Activated T-helper 1 cell treated with anti-CD3 and anti-CD28 coated beads, Interleukin-2, amount 50 U/mL, for 16 hours (primary cell): ENCODE measurements at regions not wholly inside any gene's neighbourhood (a gene's known extent, or its start where the extent isn't known, plus 50 kb on each side); places are given as distances from the start of the nearest gene placed in this dataset.
"Not testable (repeated sequence)": the region's sequence is repeated elsewhere in the genome, so short reads cannot be mapped to it uniquely, and the experiment has no call there.

Source experiments
- DNase-seq, 2 donors: peaks; one replicate each; pipeline ENCODE4 v3.0.0-alpha.2; 2020; ENCODE audit warnings: low read depth in 1 of 2, low spot score in 1 of 2

DNA sequence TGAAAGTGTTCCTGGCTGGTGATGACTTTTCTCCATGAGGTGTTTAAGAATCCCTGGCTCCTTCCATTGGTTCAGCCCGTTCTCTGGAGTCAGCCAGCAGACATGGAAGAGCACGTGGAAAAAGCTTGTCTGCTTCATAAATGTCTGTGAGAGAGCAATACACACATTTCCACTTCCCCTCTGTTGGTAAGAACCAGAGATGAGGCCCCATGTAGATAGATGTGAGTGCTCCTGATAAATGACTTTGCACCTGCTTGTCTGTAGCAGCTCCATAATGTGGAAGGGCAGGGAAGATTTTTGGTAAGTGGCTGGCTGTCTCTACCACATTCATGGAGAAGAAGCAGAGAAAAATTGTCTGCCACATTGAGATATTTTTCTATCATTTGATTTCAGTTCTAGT is 325.8 kb downstream of the LMO7 start:
- DNase-seq: no peak

DNA sequence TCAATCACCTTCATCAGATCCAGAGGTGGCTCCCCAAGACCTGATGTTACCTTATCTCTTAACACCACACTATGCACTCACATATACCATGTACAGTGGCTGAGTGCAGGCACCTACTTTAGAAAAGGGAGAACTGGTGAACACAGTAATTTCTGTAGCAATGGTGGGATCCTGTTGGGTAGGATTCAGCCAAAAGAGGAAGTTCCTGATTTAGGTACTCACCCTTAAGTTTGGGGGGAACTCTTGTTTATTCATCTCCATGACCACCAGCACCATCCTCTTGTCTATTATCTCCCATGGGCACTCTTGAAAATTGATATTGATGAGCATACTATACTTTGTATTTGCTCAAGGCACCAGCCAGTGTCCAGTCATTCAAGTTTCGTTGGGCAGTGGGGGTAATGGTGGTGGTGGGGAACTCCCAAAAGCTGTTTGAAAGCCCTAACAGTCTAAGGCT is 324.4 kb downstream of the LMO7 start:
- no peak for DNase-seq

DNA sequence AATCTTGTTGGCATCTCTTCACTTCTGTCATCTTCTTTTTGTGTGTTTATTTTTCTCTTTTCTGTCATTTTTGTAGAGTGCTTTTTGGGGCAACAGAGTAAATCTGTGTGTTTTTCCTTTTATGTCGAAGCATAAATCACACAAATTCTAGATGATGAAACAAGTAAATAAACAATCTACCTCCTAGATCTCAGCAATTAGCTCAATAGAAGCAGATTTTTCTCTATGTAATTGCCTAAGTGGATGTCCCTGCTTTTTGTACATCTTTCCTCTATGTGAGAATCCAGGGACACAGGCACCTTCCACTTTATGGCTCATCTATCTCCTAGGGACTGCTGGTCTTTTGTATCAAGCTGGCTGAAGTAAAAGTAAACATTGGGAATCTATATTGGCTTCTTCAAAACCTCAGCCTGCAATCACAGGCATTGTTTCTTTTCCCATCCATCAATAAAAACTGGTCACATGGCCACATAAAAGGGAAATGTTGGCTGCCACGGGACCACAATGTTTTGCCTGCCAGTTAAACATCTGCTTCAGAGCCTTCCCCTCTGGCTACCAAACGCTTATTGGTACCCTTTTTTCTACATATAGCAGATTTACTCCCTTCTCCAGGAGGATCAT is 323.8 kb downstream of the LMO7 start:
- DNase-seq: no peak

DNA sequence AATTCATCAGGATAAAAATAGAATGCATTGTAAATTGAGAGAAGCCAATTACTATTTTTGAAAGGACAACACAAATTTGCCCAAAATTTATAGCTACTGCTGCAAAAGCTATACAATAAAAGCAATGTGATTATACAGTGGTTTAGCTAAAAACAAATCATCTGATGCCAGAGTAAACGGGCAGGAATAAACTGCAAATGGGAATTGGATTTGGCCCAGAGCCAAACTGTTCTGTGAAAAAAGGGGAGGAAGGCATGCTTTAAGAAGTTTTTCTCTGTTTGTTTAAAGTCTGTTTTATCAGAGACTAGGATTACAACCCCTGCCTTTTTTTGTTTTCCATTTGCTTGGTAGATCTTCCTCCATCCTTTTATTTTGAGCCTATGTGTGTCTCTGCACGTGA is 317.5 kb downstream of the LMO7 start:
- DNase-seq: not testable (repeated sequence)

DNA sequence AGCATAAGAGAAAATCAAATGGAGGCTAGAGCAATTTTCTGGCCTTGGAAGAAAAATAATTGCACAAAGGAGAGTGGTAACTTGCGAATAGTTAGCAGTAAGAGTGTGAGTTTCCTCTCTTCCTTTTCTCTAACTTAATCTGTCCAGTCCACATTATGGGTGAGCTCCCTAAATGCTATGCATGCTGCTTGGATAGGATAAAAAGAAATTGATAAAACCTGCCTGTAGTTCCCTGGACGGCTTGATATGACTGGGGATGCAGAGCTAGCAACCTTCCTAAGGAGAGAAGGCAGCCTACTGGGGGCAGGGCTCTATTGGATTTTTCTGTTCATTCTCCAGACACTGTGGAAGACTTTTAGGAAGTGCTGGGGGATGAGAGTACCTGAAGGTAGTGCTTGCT is 311.3 kb downstream of the LMO7 start:
- DNase-seq: no peak

DNA sequence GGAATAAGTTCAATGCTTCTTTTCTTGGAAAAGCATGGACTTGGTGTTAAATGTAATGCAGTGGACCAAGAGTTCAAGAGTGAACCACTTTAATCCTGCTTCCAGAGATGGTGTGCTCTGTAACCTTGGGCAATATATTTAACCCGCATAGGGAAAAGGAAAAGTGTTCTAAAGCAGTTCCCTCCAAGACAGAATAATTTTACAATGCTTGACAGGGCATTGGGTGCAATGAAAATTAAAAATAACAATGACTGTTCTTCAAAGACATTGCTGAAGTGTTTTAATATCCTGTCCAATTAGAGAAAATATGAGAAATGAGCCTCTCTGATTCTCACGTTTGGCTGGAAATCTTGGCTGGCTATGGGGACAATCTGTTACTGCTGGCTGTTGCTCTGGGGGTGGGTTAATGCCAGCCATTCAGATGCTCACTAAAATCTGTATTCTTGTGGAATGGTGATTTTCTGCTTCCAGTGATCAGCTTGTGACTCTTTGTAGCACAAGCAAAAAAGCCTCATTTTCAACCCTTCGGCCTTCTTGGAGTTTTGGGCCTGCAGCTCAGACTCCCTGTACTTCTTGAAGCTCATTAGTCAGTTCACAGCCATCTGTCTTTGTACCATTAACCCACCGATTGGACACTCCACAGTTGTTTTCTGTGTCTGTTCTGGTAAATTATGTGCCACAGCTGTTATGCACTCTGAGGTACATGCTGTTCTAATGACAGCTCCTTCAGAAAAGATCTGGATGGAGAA is 310.6 kb downstream of the LMO7 start:
- DNase-seq: no peak

DNA sequence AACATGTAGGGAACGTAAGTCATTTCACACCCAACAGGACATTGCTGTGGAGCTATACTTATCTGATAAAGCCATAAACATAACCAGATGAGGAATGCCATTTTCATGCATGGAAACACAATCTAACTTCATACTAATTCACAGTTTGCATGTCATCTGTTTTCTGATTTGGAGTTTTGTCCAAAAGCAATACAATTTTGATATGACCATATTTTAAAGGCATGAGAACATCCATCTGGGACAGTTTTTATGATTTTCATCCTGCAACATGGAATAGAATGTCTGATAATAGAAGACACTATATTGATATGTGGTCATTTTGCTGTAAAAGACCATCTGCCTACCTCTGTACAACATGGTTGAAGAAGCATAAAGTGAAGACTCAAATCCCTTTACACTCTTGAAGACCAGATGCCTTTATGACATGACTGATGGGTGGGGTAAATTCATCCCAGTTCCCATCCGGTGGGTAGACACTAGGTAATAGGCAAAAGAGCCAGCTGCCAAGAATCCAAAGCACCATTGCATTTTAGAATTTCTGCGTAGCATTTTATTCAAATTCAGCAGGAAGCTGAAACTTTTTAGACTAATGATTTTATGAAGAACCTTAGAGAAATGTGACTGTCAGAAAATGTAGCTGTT is 309.8 kb downstream of the LMO7 start:
- no peak for DNase-seq

DNA sequence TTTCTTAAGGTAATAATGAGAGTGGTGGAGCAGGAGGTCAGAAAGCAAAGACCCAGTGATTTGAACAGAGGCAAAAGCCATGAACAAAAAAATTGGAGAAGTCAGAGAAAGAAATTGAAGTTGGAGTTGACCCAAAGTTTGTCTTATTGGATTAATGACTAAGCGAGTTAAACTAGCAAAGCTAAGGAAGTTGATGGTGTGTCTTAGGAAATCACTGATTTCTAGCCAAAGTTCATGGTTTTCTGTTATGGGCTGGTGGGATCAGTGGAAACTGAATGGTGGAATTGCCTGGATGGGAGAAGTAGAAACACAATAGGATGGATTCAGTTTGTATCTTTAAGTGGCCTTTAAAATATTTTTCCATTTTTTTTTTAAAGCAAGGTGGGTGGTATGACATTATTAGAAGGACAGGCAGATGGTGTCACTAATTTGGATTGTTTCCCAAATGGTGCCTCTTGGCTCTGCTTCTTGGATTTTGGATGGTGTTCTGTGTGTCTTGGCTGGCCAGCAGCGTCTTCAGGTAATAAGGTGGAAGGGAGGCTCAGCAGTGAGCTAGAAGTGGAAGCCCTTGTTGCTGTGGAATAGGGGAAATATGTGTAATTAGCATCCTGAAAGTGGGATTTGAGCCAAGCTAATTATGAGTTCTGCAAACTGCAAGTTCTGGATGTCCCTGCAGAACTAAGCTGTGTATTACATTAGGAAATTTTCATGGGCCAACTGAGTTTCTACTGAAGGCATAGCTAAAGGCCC is 302.9 kb downstream of the LMO7 start:
- DNase-seq: no peak

DNA sequence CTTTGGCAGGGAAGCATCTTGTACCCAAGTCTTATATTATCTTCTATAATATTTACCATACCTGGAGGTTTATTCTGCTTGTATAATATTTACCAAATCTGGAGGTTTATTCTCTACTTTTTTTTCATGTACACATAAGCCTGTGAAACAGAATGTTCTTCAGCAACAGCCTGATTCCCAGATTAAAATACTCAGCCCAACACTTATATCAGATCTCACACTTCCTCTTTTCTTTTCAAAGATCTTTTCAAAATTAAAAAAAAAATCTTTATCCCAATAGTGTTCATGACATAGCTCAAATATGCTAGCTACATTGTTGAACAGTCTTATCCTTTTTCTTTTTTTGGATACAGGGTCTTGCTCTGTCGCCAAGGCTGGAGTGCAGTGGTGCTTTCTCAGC is 300.7 kb downstream of the LMO7 start:
- DNase-seq: no peak

DNA sequence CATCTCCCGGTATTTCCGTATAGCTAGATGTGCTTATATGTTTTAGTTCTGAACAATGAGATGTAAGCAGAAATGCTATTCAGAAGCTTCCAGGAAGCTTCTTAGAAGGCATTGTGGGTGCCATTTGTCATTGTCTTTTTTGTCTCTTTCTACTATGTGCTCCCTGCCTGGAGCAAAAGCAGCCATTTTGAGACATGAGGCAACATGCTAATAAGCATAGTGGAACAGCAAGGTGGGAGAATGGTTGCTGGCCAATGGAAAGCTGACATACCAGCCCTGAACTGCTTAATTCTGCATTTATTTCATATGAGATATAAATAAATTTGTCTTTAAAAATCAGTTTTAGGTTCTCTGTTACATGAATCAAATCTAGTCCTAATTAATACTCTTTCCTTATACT is 299.7 kb downstream of the LMO7 start:
- no peak for DNase-seq

DNA sequence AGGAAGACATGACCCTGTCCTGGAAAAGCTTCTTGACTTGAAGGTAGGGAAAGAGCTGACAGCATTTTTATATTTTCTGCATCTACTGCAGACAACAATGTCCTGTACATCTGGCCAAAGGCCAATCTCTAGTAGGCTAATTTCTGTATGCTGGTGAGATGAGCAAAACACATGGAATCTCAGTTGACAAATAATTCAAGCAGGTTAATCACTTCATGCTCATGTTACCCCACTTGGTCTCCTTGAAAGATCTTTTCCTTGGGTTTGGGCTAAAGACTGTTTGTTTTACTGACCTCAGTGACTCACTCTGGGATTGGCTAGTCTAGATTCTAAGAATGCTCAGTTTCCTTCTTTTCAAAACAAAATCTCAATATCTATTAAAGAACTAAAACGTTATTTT is 298.8 kb downstream of the LMO7 start:
- no peak for DNase-seq

DNA sequence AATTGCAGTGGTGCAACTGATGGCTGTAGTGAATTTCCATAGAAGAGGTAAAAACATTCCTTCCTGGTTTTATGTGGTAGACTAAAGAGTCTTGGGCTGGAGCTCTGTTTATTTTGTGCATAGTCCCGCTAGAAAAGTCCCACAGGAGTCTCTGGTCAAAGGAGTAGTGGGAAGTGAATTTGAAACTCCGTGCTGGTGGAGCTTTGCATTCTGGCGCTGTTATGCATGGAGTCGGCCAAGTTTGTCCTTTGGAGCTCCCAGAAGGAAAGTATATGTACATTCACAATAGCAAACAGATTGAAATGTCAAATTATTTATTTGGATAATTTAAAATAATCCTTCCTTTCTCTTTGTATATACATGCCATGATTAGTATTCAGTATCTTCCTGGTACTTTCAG is 296.5 kb downstream of the LMO7 start:
- no peak for DNase-seq

DNA sequence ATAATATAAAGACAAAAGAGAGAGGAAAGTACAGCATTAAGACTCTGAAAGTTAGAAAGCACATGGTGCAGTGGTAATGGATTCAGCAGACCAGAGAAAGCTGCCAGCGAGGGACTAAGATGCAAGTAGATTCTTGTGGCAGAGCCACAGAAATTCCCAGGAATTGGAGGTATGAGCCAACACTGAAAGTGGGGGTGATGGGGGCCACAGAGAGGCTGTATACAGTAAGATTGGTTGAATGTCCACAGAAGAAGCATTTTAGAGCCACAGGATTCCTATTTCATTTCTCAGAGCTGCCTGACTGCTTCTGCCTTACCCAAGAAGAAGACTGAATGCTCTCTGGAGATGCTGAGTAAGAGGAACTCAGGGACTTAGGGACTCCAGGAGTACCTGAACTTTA is 295.0 kb downstream of the LMO7 start:
- DNase-seq: no peak

DNA sequence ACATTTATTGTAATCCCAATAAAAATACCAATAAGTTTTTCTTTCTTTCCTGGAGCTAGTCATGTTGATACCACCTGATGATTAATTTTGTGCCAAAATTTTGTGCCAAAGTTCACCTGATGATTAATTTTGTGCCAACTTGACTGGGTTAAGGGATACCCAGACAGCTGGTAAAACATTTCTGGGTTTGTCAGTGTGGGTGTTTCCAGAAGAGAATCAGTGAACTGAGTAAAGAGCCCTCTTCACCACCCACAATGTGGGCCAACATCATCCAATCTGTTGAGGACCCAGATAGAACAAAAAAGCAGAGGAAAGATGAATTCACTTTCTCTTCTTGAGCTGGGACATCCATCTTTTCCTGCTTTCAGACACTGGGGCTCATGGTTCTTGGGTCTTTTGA is 292.9 kb downstream of the LMO7 start:
- no peak for DNase-seq

DNA sequence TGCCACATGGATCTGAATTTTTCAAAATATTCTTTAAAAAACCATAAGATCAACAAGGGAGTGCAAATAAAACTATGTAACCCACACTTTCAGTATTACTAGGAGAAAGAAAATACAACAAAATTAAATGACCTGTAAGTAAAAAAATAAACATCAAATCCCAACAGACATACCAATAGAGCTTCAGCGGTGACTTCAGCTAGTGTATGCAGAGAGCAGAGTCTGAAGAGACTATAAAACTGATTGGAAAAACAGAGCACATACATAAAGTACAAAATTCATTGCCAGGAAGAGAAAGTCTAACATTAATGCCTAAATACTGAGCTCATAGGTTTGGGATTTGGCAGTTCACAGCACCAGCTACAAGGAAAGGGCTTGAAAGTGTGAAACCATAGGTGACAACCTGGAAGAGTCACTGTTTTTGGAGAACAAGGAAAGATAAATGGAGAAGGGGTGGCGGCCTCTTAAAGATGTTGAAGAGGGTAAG is 291.1 kb downstream of the LMO7 start:
- no peak for DNase-seq

DNA sequence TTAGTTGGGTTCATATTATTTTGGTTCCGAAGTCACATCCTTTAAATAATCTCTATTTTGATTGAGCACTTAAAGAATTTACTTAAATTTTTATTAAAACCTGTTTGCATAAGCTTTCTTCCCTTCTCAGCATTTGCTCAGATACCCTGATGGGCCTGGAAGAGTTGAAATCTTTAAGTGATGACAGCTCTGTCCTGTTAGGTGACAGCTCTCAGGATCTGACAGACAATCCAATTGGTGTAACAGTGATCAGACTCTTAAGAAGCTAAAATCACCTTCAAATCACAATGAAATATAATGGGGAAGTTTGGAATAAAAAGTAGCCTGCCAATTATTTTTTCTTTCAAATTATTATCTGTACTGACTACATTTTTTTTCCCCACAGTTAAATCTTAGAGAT is 284.4 kb downstream of the LMO7 start:
- no peak for DNase-seq

DNA sequence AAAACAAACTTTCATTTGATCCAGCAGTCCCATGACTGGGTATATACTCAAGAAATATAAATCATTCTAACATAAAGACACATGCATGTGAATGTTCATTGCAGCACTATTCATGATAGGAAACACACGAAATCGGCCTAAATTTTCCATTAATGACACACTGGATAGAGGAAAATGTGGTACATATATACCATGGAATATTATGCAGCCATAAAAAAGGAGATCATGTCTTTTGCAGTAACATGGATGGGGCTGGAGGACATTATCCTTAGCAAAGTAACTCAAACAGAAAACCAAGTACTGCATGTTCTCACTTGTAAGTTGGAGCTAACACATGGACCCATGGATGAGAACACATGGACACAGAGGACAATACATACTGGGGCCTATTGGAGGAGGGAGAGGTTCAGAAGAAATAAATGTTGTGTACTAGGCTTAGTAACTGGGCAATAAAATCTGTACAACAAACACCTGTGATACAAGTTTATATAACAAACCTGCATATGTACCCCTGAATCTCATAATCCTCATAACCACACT is 283.6 kb downstream of the LMO7 start:
- DNase-seq: no peak

DNA sequence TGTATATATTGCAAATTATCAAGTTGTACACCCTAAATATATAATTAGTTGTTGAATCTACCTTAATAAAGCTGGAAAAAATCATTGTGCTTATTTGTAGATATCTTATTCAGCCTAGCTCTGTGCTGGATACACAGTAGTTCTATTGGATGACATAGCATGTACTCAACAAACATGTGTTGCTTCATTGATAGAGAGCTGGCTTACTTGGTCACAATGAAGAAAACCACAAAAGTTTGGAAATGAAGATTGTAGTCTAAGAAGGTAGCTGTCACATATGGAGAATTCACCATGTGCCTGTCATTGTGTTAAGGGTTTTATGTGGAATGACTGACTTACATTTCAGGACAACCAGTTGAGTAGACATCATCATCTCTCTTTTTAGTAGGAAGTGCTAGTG is 278.9 kb downstream of the LMO7 start:
- DNase-seq: no peak

DNA sequence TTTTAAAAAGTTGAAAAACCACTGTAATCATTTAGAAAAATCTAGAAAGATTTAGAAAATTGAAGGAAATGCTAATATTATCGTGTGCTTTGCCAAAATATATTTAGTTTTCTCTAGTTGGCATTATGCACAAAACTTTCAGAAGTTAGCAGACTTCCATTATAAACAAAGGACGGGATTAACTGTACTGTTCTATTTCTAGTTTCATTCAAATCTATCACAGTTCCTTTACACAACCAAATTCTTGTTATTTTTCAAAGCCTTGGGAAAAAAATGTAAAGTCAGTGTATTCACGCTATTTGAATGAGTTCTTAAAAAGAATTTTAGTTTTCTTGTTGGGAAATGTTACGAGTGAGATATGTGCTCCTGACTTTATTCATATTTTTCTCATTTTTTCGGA is 277.8 kb downstream of the LMO7 start:
- no peak for DNase-seq

DNA sequence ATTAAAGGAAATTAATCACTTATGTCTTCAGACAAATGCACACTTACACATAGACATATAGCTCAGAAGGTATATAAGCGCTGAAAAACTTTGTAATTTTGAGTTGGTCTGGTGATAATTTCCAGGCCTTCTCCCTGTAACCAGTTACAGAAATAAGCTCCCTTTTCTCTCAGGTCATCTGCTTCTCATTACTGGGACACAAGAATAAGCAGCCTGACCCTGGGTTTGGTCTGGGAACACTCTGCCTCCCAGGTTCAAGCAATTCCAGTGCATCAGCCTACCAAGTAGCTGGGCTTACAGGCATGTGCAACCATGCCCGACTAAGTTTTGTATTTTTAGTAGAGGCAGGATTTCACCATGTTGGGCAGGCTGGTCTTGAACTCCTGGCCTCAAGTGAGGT is 274.5 kb downstream of the LMO7 start:
- DNase-seq: no peak
